Osteocyte (in vitro differentiated cells): ENCODE measurements at regions not wholly inside any gene's neighbourhood (a gene's known extent, or its start where the extent isn't known, plus 50 kb on each side); places are given as distances from the start of the nearest gene placed in this dataset.

Experiments
- DNase-seq: peaks from one replicate; pipeline ENCODE4 v3.0.0; 2021; ENCODE audit warnings: mixed read lengths; ENCODE audit not compliant: unreplicated experiment; ENCODE audit errors: extremely low spot score
- H3K27ac Mint-ChIP-seq: one replicate; pipeline ENCODE4 v1.8.0; 2021; ENCODE audit warnings: mild to moderate bottlenecking, mixed read lengths; ENCODE audit not compliant: unreplicated experiment
- H3K27me3 Mint-ChIP-seq: one replicate; pipeline ENCODE4 v1.8.0; 2021; ENCODE audit warnings: mixed read lengths; ENCODE audit not compliant: unreplicated experiment
- H3K36me3 Mint-ChIP-seq: one replicate; pipeline ENCODE4 v1.8.0; 2021; ENCODE audit warnings: mixed read lengths; ENCODE audit not compliant: unreplicated experiment
- H3K4me1 Mint-ChIP-seq: one replicate; pipeline ENCODE4 v1.8.0; 2021; ENCODE audit warnings: mixed read lengths; ENCODE audit not compliant: unreplicated experiment
- H3K4me3 Mint-ChIP-seq: one replicate; pipeline ENCODE4 v1.8.0; 2021; ENCODE audit warnings: mild to moderate bottlenecking, moderate library complexity, mixed read lengths; ENCODE audit not compliant: unreplicated experiment
- H3K9me3 Mint-ChIP-seq: one replicate; pipeline ENCODE4 v1.8.0; 2021; ENCODE audit warnings: mixed read lengths; ENCODE audit not compliant: unreplicated experiment
- TF ChIP-seq, protein P1 (sequence below): fragments of 200-600 bp; sonication (generic); IDR thresholded peaks from 2 replicates; pipeline ENCODE4 v1.5.0; 2021; ENCODE audit warnings: antibody characterized with exemption, mild to moderate bottlenecking, moderate library complexity

DNA sequence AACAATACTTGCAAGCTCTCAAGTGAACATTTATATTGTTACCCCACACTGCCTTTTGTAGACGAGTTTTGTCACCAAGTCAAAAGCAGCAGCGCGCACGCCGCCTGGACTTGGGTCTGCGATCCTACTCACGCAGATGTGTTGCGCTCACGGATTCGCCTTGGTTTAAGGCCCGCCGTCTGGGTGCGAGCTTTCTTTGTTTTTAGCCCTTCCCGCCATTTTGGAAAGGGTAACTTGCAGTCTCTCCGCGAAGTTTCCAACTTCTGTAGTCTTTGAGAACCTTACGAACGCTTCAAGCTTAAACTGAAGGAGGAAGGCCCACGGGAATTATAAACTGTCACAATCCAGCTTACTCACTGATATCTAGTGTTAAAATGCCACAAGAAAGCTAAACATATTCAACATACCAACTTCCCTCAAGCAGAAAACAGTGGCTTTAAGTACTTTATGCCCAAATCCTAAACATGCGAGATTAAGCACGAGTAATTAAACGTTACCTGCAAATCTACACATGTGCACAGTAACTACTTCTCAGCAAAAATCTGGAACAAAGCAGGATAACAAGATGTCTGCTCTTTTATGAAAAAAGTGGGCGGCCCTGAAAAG, 80.4 kb upstream of the BTN3A2 start:
- Mint-ChIP-seq H3K36me3 (peaks cover 8% of the 10 kb centered on the region), H3K9me3 (peaks cover 9% of the 10 kb centered on the region), H3K27me3 (no peaks in the 10 kb centered on the region), H3K4me3 (peak overlapping the region; percentile 93), H3K27ac (peak overlapping the region; percentile 99), H3K4me1 (peaks cover 31% of the 10 kb centered on the region)
- TF ChIP-seq, protein P1, sequence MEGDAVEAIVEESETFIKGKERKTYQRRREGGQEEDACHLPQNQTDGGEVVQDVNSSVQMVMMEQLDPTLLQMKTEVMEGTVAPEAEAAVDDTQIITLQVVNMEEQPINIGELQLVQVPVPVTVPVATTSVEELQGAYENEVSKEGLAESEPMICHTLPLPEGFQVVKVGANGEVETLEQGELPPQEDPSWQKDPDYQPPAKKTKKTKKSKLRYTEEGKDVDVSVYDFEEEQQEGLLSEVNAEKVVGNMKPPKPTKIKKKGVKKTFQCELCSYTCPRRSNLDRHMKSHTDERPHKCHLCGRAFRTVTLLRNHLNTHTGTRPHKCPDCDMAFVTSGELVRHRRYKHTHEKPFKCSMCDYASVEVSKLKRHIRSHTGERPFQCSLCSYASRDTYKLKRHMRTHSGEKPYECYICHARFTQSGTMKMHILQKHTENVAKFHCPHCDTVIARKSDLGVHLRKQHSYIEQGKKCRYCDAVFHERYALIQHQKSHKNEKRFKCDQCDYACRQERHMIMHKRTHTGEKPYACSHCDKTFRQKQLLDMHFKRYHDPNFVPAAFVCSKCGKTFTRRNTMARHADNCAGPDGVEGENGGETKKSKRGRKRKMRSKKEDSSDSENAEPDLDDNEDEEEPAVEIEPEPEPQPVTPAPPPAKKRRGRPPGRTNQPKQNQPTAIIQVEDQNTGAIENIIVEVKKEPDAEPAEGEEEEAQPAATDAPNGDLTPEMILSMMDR = no peak
- DNase-seq = no peak

DNA sequence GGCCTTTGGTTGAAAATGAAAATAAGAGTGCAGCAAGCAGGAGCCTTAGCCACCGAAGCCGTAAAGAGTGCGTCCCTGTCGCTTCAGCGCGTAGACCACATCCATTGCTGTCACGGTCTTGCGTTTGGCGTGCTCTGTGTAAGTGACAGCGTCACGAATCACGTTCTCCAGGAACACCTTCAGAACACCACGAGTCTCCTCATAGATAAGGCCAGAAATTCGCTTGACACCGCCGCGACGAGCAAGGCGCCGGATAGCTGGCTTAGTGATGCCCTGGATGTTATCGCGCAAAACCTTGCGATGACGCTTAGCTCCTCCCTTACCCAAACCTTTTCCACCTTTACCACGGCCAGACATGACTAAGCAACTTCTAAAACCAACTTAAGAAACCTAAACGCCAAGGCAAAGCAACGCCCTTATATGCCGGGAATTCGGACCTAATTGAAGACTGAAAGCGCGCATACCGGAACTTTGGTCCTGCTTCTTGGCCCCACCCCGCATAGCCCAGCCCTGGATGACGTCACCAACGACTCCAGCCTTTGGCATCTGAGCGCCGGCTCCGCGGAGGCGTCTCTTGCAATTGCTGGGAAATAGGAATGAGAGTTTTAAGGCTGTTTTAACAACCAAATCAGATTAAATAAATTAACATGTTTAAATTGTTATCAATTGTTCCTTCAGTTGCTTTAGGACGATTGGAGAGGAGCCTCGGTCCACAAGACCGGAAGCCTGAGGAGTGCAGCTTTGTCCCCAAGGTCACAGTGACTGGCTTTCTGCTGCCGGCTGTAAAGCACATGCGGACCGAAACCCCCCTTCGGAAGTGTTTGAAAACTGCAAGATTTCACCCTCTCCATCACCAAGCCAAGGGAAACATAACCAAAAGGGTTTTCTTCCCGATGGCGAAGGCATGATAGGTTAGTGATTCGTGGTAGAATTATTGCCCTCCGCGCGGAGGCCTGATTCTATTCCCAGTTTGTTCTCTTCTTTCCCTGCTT, 79.6 kb upstream of the BTN3A2 start:
- Mint-ChIP-seq H3K4me3 (peak overlapping the region; percentile 93), H3K4me1 (peaks cover 31% of the 10 kb centered on the region), H3K27me3 (no peaks in the 10 kb centered on the region), H3K36me3 (peaks cover 7% of the 10 kb centered on the region), H3K9me3 (peaks cover 9% of the 10 kb centered on the region), H3K27ac (peak overlapping the region; percentile 99)
- TF ChIP-seq, protein P1 = no peak
- DNase-seq = peak; percentile 96

DNA sequence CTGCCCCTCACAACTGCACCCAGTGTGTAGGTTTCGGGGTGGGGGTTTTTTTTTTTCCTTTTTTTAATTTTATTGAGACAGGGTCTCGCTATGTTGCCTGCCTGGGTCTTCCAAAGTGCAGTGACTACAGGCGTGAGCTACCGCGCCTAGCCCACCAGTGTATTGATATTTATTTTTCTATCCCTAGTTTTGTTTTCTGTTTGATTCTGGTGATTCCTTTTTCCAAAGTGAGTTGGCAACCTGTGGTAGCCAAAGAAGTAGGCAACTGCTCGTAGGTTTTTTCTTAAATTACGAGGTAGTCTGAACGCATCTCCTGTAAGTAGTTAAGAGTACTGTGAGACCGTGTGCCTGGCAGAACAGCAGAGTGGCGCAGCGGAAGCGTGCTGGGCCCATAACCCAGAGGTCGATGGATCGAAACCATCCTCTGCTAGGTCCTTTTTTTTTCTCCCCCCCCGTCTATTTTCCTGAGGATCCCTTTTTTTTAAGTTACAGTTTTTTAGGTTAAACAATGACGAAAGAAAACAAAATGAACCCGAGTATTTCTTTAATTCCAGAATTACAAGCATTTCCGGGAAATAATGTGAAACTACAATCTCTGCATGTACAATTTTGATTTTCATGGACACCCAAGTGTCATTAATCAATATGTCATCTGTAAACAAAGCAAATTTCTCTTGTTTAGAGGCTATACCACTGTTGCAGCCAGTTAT, 78.7 kb upstream of the BTN3A2 start:
- Mint-ChIP-seq H3K27ac (peak overlapping the region; percentile 99), H3K9me3 (peaks cover 9% of the 10 kb centered on the region), H3K4me1 (peaks cover 31% of the 10 kb centered on the region), H3K36me3 (no peaks in the 10 kb centered on the region), H3K27me3 (no peaks in the 10 kb centered on the region), H3K4me3 (peak overlapping the region; percentile 93)
- TF ChIP-seq, protein P1 = no peak
- no peak for DNase-seq

DNA sequence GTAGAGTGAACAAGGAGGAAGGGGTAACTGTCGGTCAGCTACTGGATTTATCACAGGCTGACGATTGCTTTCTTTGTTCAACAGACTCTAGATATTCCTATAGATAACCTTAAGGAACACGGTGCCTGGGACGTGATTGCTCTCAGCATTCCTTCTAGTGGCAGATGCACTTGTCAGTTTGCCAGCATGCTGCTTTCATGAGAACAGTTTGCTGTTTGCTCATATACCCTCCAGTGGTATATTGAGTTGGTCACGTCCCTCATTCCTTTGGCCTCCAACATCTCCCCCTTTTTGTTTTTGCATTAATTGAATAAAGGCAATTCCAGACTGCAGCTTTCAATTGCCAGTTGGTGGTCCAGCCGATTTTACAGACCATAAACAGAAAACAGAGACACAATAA, 76.8 kb upstream of the BTN3A2 start:
- Mint-ChIP-seq H3K4me3 (no peak overlapping the region), H3K27ac (no peak overlapping the region), H3K4me1 (peaks cover 20% of the 10 kb centered on the region), H3K36me3 (no peaks in the 10 kb centered on the region), H3K27me3 (no peaks in the 10 kb centered on the region), H3K9me3 (peaks cover 9% of the 10 kb centered on the region)
- DNase-seq = no peak
- TF ChIP-seq, protein P1 = no peak
